Kidney glomerular epithelial cell (primary cell): ENCODE measurements at regions not wholly inside any gene's neighbourhood (a gene's known extent, or its start where the extent isn't known, plus 50 kb on each side); places are given as distances from the start of the nearest gene placed in this dataset.
A peak's percentile ranks its signal among the peaks of the same experiment; 100 is the strongest.

ENCODE experiments used
- DNase-seq: peaks from one replicate; lab custom pipeline; 2025; lab: John Stamatoyannopoulos, UW

GRCh38 chr9:26742828-26743476 lies 149.7 kb downstream of the CAAP1 start:
- DNase-seq = no peak

GRCh38 chr9:26735160-26735559 lies 157.4 kb downstream of the CAAP1 start:
- DNase-seq = no peak

GRCh38 chr9:26729187-26729586 lies 163.4 kb downstream of the CAAP1 start:
- DNase-seq = no peak

- no peak for DNase-seq
Observed at GRCh38 chr9:26727471-26727870, 165.1 kb downstream of the CAAP1 start.

- peak; percentile 27 for DNase-seq
Observed at GRCh38 chr9:26725573-26725972, 167.0 kb downstream of the CAAP1 start.

- DNase-seq = no peak
Observed at GRCh38 chr9:26723486-26723885, 169.1 kb downstream of the CAAP1 start.

- no peak for DNase-seq
Observed at GRCh38 chr9:26722755-26723154, 169.8 kb downstream of the CAAP1 start.

- no peak for DNase-seq
Observed at GRCh38 chr9:26710008-26710407, 182.6 kb downstream of the CAAP1 start.

- no peak for DNase-seq
Observed at GRCh38 chr9:26706223-26706622, 186.4 kb downstream of the CAAP1 start.

- DNase-seq = no peak
Observed at GRCh38 chr9:26695298-26695622, 197.3 kb downstream of the CAAP1 start.

- no peak for DNase-seq
Observed at GRCh38 chr9:26694381-26695297, 198.0 kb downstream of the CAAP1 start.

- no peak for DNase-seq
Observed at GRCh38 chr9:26689041-26689440, 203.6 kb downstream of the CAAP1 start.

GRCh38 chr9:26687421-26687820 lies 205.2 kb downstream of the CAAP1 start:
- no peak for DNase-seq

- peak; percentile 24 for DNase-seq
Observed at GRCh38 chr9:26685818-26686217, 206.8 kb downstream of the CAAP1 start.

GRCh38 chr9:26684029-26684428 lies 208.6 kb downstream of the CAAP1 start:
- DNase-seq = no peak

GRCh38 chr9:26682796-26683496 lies 209.7 kb downstream of the CAAP1 start:
- no peak for DNase-seq

- no peak for DNase-seq
Observed at GRCh38 chr9:26682041-26682440, 210.6 kb downstream of the CAAP1 start.

GRCh38 chr9:26677965-26678706 lies 214.5 kb downstream of the CAAP1 start:
- DNase-seq = peak; percentile 15

- no peak for DNase-seq
Observed at GRCh38 chr9:26675035-26675434, 217.6 kb downstream of the CAAP1 start.

- DNase-seq = peak; percentile 16
Observed at GRCh38 chr9:26673261-26673660, 219.3 kb downstream of the CAAP1 start.

GRCh38 chr9:26669701-26670670 lies 222.6 kb downstream of the CAAP1 start:
- peak; percentile 10 for DNase-seq
